Endothelial cell of umbilical vein (primary cell): ENCODE measurements at regions not wholly inside any gene's neighbourhood (a gene's known extent, or its start where the extent isn't known, plus 50 kb on each side); places are given as distances from the start of the nearest gene placed in this dataset.

Experiments
- BruUV-seq: library from RNA; stranded (reverse); fragments of 400-500 nt; replicated peaks from 2 replicates; lab custom pipeline; 2021; lab: Mats Ljungman, UMichigan
- CTCF ChIA-PET: fragments of 300-600, 350-600 bp; sonication (Branson Sonifier 250); formaldehyde crosslinking; loops from one replicate; lab custom pipeline; 2021; ENCODE audit warnings: antibody characterized with exemption, inconsistent platforms; lab: Charles Lee
- POLR2A ChIA-PET: fragments of 300-600, 350-600 bp; sonication (Branson Sonifier 250); formaldehyde crosslinking; loops from one replicate; lab custom pipeline; 2021; ENCODE audit warnings: antibody characterized with exemption, inconsistent platforms; lab: Charles Lee
- DNase-seq: peaks from one replicate; pipeline ENCODE4 v3.0.0-alpha.2; 2011; ENCODE audit warnings: low read depth, low spot score
- FAIRE-seq: peaks from 2 replicates; lab custom pipeline; 2011; peaks lifted over from hg19 to GRCh38; lab: Jason Lieb, UNC
- H2AFZ ChIP-seq: 2 replicates; pipeline ENCODE4 v1.6.0; 2012; ENCODE audit warnings: low read depth, low read length, control low read depth, inconsistent platforms
- H3K27ac ChIP-seq: 2 replicates; pipeline ENCODE4 v1.5.1; 2011; ENCODE audit warnings: low read depth, mild to moderate bottlenecking, control low read depth, low read length, moderate library complexity; ENCODE audit not compliant: insufficient read depth
- H3K27me3 ChIP-seq, 2 experiments: 2 replicates each; pipeline versions ENCODE4 v1.6.0 to v1.6.1; 2011; ENCODE audit warnings: low read length in 2 of 2, mixed read lengths in 1 of 2; ENCODE audit not compliant: control insufficient read depth in 2 of 2, insufficient read depth in 2 of 2
- H3K36me3 ChIP-seq, 2 experiments: 2 replicates in 1 of 2; 3 replicates in 1 of 2; pipeline ENCODE4 v1.5.1; 2011; ENCODE audit warnings: low read length in 2 of 2, mild to moderate bottlenecking in 1 of 2, moderate library complexity in 1 of 2; ENCODE audit not compliant: control insufficient read depth in 2 of 2, insufficient read depth in 2 of 2; ENCODE audit errors: extremely low read depth in 1 of 2
- H3K4me1 ChIP-seq: 3 replicates; pipeline ENCODE4 v1.5.1; 2011; ENCODE audit warnings: mild to moderate bottlenecking, low read length; ENCODE audit not compliant: control insufficient read depth, insufficient read depth; ENCODE audit errors: extremely low read depth
- H3K4me2 ChIP-seq: 2 replicates; pipeline ENCODE4 v1.6.1; 2011; ENCODE audit warnings: low read length, control low read depth, mixed read lengths; ENCODE audit not compliant: insufficient read depth
- H3K4me3 ChIP-seq, 3 experiments: fragments of 200-600 bp in 1 of 3; sonication (generic), shearing (Covaris generic) in 1 of 3; replicated peaks in 1 of 3; 2 replicates each; pipeline ENCODE4 v1.5.1; 2011 to 2016; ENCODE audit warnings: control low read depth in 3 of 3, low read length in 3 of 3, mild to moderate bottlenecking in 2 of 3, inconsistent platforms in 1 of 3, low read depth in 1 of 3, moderate library complexity in 1 of 3; ENCODE audit not compliant: insufficient read depth in 1 of 3
- H3K79me2 ChIP-seq: 2 replicates; pipeline ENCODE4 v1.6.0; 2012; ENCODE audit warnings: low read length, inconsistent platforms; ENCODE audit not compliant: control insufficient read depth, insufficient read depth
- H3K9ac ChIP-seq: replicated peaks from 2 replicates; pipeline ENCODE3; 2011; ENCODE audit warnings: low read length, control low read depth; ENCODE audit not compliant: insufficient read depth; ENCODE audit errors: extremely low read depth
- H3K9me1 ChIP-seq: replicated peaks from 3 replicates; pipeline ENCODE4 v1.6.0; 2011; ENCODE audit warnings: mild to moderate bottlenecking, low read length; ENCODE audit not compliant: control insufficient read depth, insufficient read depth; ENCODE audit errors: extremely low read depth
- H3K9me3 ChIP-seq: replicated peaks from 2 replicates; pipeline ENCODE4 v1.5.1; 2012; ENCODE audit warnings: low read length, inconsistent platforms; ENCODE audit not compliant: control insufficient read depth, insufficient read depth
- H4K20me1 ChIP-seq: replicated peaks from 2 replicates; pipeline ENCODE3; 2011; ENCODE audit warnings: mild to moderate bottlenecking, low read length; ENCODE audit not compliant: control insufficient read depth, insufficient read depth; ENCODE audit errors: extremely low read depth
- EZH2 ChIP-seq: IDR thresholded peaks from 2 replicates; pipeline ENCODE4 v1.6.1; 2012; ENCODE audit warnings: borderline replicate concordance, low read depth, mild to moderate bottlenecking, moderate library complexity, low read length, inconsistent platforms; ENCODE audit not compliant: severe bottlenecking
- FOS ChIP-seq: IDR thresholded peaks from 2 replicates; pipeline ENCODE4 v1.6.1; 2011; ENCODE audit warnings: mild to moderate bottlenecking, low read length, moderate library complexity, borderline replicate concordance; ENCODE audit not compliant: insufficient read depth
- GATA2 ChIP-seq: IDR thresholded peaks from 2 replicates; pipeline ENCODE4 v1.7.0; 2011; ENCODE audit warnings: low read depth, mild to moderate bottlenecking, moderate library complexity, mixed read lengths, low read length; ENCODE audit not compliant: insufficient read length, insufficient read depth
- JUN ChIP-seq: IDR thresholded peaks from 2 replicates; pipeline ENCODE4 v1.6.1; 2011; ENCODE audit warnings: borderline replicate concordance, low read depth; ENCODE audit not compliant: insufficient read length, insufficient read depth
- MYC ChIP-seq: IDR thresholded peaks from one replicate; pipeline ENCODE4 v1.6.1; 2011; ENCODE audit warnings: mild to moderate bottlenecking, low read depth, low read length
- POLR2A ChIP-seq: IDR thresholded peaks from 2 replicates; pipeline ENCODE4 v1.6.1; 2012; ENCODE audit warnings: low read depth, mild to moderate bottlenecking, control low read depth, low read length
- POLR2AphosphoS5 ChIP-seq: IDR thresholded peaks from 2 replicates; pipeline ENCODE4 v1.6.1; 2012; ENCODE audit warnings: low read depth, mild to moderate bottlenecking, control low read depth, low read length, moderate library complexity; ENCODE audit not compliant: insufficient read depth
- dilution Hi-C: fragments of 300-500 bp; cut with MboI; formaldehyde crosslinking; loops from one replicate; pipeline ENCODE4 v1.15.0; 2019; ENCODE audit warnings: low sequenced_read_pairs; ENCODE audit not compliant: extremely low pct_ligation_motif_present
- intact Hi-C: fragments of 100-400 bp; cut with micrococcal nuclease; formaldehyde crosslinking; loops from one replicate; pipeline ENCODE4 v1.10.0; 2022
- TF ChIP-seq, protein P1 (sequence below): IDR thresholded peaks from 2 replicates; pipeline ENCODE4 v1.6.1; 2011; ENCODE audit not compliant: insufficient read depth, insufficient read length
- TF ChIP-seq, protein P2 (sequence below), 2 donors: IDR thresholded peaks; 1 replicate in 1 of 2; 2 replicates in 1 of 2; pipeline ENCODE4 v1.5.1; 2011; ENCODE audit warnings: low read length in 2 of 2, mild to moderate bottlenecking in 2 of 2, moderate library complexity in 2 of 2, control low read depth in 1 of 2, inconsistent platforms in 1 of 2, low read depth in 1 of 2; ENCODE audit not compliant: insufficient read depth in 1 of 2; ENCODE audit errors: extremely low read depth in 1 of 2

DNA sequence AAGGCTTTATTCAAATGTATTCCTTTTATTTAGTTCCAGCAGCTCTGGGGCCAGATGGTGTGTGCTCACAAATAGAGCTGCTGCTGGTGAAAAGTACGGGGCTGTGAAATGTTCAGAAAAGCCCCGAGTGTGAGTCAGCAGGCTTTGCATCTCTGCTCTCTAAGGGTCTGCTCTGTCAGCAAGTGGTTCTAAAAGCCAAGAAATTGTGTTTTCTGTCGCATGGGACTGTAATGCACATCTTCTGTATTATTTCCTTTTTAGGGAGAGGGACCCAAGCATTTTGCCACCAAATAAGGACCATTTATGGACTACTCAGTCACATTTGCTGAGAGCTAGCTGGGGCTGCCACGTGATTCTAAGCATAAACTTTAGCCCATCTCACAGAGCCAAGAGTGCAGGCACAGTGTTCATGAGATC, 82.9 kb upstream of the NHS start:
- DNase-seq (no peak), FAIRE-seq (no peak)
- H3K9me3 ChIP-seq: no peaks in the 10 kb centered on the region
- H3K9ac ChIP-seq: no peak overlapping the region
- POLR2A ChIA-PET: no interaction called here
- H3K4me2 ChIP-seq: no peak overlapping the region
- H3K79me2 ChIP-seq: no peaks in the 10 kb centered on the region
- dilution Hi-C loops (no loop called here), intact Hi-C loops (no loop called here)
- no peak overlapping the region for H3K4me3 ChIP-seq
- H3K9me1 ChIP-seq: no peaks in the 10 kb centered on the region
- H2AFZ ChIP-seq: no peak overlapping the region
- H3K4me1 ChIP-seq: no peaks in the 10 kb centered on the region
- H3K27ac ChIP-seq: no peak overlapping the region
- BruUV-seq: no TSS peak
- no peaks in the 10 kb centered on the region for H4K20me1 ChIP-seq
- TF ChIP-seq, protein P1, sequence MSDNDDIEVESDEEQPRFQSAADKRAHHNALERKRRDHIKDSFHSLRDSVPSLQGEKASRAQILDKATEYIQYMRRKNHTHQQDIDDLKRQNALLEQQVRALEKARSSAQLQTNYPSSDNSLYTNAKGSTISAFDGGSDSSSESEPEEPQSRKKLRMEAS: no peak
- TF ChIP-seq, protein P2, sequence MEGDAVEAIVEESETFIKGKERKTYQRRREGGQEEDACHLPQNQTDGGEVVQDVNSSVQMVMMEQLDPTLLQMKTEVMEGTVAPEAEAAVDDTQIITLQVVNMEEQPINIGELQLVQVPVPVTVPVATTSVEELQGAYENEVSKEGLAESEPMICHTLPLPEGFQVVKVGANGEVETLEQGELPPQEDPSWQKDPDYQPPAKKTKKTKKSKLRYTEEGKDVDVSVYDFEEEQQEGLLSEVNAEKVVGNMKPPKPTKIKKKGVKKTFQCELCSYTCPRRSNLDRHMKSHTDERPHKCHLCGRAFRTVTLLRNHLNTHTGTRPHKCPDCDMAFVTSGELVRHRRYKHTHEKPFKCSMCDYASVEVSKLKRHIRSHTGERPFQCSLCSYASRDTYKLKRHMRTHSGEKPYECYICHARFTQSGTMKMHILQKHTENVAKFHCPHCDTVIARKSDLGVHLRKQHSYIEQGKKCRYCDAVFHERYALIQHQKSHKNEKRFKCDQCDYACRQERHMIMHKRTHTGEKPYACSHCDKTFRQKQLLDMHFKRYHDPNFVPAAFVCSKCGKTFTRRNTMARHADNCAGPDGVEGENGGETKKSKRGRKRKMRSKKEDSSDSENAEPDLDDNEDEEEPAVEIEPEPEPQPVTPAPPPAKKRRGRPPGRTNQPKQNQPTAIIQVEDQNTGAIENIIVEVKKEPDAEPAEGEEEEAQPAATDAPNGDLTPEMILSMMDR (IDR thresholded peaks at IDR 0.05; ENCODE audit: extremely low read depth in 1 of 2, insufficient read depth in 1 of 2, low read depth in 1 of 2, low read length in 2 of 2): no peak
- TF ChIP-seq EZH2 (no peak), POLR2A (no peak), FOS (no peak), POLR2AphosphoS5 (no peak), JUN (no peak), GATA2 (no peak), MYC (no peak)
- CTCF ChIA-PET: no interaction called here
- H3K36me3 ChIP-seq: no peaks in the 10 kb centered on the region
- no peaks in the 10 kb centered on the region for H3K27me3 ChIP-seq
